HG03520 (cell line): ENCODE measurements at regions not wholly inside any gene's neighbourhood (a gene's known extent, or its start where the extent isn't known, plus 50 kb on each side); places are given as distances from the start of the nearest gene placed in this dataset.
"Not testable (repeated sequence)": the region's sequence is repeated elsewhere in the genome, so short reads cannot be mapped to it uniquely, and the experiment has no call there.

Experiments used
- ATAC-seq: cut with Tn5 transposase; IDR thresholded peaks from one replicate; pipeline ENCODE4 v1.9.1; 2021; ENCODE audit warnings: mild to moderate bottlenecking, moderate library complexity; ENCODE audit not compliant: unreplicated experiment

DNA sequence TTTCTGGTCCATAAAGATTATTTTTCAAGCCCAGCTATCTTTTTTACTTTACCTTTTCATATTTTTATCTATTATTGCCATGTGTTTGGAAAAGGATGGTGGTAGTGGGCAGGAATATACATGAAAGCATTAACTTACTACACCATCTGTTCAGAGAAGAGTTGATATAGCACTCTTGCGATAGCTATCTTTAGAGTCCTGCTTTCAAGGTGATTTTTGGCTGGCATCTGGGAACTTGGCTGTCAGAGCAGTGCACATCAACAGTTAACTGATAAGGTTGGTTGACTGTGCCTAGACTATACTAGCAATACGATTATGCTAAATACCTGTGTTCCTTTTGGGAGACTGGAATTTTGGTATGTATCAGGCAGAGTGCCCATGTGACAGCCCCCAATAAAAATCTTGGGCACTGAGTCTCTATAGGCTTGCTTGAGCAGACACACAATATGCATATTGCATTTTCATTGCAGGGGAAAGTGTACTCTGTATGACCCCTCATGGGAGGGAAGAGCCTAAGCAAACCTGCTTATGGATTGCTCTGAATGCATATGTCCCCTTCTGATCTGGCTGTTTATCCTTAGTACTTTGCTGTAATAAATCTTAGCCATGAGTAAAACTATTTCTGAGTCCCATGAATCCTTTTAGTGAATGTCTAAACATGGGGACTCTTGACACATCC, 227.6 kb upstream of the C9orf72 start:
- no peak for ATAC-seq

DNA sequence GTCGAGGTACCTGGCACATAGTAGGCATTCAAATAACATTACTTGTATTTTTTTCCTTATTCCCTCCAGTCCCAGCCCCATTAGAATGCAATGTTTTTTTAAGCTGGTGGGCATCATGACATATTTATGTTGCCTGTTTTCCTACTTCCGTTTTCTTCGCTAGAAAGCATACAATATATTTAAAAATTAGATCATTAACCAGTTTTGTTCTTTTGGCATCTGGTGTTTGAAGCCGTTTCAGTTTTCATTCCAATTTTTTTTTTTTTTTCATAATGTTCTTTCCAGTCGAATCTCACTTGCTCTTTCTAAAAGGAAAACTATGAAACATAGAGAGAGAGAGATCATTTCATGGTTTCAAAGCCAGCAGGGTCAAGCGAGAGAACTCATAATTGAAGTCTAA, 228.3 kb upstream of the C9orf72 start:
- no peak for ATAC-seq

DNA sequence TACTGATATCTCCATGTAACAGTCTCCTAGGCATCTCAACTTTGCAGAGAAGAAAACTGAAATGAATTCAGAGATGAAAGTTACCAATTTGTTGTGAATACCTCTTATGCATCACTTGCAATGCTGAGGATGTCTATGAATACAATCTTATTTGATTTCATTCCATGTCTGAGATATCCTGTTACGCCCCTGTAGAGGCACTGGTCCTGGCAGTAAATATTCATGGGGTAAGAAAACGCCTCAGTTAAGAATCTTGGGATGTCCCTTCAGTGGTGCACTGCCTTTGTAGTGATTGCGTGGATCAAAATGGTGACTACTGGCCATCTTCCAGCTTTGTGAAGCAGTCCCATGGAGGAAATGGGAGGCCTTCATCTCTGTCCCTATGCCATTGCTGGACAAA, 229.1 kb upstream of the C9orf72 start:
- no peak for ATAC-seq

DNA sequence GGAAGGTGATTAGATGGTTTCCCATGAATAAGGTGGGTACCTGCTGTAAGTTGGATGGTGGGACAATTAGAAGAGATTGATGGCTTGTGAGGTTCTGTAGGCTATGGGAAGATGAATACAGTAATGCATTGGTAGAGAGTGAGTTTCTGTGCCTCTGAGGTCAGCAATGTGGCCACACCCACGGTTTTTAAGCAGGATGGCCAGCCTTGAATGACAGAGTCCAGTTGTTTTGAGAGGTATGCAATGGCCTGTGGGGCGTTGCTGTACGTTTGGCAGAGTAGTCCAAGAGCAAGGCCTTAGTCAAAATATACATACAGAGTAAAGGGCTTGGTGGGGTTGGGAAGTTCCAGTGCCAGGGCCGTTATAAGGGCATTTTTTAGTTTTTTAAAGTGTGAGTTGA, 235.6 kb upstream of the C9orf72 start:
- ATAC-seq: no peak

DNA sequence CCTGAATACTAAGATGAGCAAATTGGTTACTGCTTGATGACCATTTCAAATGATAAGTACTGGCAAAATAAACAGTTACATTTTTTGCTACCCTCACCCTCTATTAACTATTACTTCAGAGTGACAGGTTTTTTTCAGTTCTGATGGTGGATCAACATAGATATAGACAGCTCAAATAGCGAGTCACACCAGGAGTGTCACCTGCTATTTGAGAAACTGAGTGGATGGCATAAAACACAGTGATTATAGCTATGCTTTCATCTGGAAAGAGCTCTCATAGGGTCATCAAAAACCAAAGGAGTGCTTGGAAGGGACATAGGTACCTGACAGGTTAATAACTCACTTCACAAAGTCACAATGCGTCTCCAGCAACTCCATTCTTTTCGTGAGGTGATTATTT, 244.5 kb upstream of the C9orf72 start:
- ATAC-seq: no peak

DNA sequence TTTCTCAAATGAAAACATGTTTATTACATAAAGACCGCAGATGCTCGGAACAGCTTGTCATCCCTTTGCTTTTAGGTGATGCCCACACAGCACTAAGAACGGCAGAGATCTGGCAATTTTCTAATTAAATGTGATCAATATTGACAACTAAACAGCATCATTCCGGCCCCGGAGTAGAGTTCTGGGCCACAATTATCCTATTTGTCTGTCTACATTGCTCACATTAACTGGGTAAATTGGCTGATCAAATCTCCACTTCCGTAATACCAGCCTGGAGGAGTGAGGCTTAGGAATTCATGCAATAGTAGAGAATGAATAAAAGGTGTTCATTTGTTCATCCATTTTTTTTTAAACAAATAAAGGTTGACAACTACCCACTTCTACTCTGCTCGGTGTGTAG, 245.1 kb upstream of the C9orf72 start:
- ATAC-seq: no peak

DNA sequence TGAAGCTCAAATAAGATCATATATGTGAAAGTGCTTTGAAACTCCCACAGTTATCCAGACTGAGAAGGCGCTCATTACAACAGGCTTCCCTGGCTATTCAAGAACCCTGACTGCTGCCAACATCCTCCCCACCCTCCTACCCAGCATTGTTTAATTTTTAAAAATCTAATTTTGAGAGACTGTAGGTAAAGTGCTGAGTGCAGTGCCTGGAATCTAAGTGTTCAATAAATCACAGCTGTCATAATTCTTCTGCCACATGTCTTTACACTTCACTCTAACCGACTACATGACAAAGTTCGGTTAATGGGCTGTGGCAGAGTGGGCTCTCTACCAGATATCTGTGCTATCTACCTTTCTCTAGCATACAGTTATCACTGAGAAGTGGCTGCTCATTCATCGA, 255.6 kb upstream of the C9orf72 start:
- no peak for ATAC-seq

DNA sequence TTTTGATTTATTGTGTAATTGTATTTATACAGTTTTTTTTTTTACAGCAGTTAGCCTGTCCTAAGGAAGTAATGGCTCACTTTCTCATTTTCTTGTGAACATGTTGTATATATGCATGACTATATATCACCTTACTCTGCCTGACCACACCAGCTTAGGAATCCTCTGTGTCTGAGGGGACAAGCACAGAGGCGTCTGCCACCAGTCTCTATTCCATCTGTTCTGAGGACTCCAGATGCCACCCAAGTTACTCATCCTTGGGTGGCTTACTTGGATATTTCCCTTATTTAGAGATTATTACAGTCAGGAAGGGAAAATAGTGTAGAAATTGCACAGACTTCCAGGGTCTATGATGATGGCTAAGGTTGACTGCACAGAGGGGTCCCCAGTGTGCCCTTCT, 256.3 kb upstream of the C9orf72 start:
- no peak for ATAC-seq

DNA sequence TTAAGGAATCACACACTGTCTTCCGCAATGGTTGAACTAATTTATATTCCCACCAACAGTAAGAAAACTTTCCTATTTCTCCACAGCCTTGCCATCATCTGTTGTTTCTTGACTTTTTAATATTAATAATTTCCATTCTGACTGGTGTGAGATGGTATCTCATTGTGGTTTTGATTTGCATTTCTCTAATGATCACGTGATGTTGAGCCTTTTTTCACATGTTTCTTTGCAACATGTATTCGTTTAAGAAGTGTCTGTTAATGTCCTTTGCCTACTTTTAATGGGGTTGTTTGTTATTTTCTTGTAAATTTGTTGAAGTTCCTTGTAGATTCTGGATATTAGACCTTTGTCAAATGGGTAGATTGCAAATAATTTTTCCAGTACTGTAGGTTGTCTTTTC, 258.8 kb upstream of the C9orf72 start:
- ATAC-seq: not testable (repeated sequence)

DNA sequence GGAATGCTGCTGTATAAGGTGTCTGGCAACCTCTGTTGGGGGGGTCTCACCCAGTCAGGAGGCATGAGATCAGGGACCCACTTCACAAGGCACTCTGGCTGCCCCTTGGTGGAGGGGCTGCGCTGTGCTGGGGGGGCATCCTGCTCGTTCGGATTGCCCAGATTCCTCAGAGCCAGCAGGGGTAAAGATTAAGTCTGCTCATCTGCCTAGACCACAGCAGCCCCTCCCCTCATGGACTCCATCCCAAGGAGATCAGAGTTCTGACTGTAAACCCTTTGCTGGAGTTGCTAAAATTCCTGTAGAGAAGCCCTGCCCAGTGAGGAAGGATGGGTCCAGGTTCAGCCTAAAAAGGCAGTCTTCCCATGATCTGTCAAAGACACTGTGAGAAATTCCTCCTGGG, 262.0 kb upstream of the C9orf72 start:
- ATAC-seq: no peak

DNA sequence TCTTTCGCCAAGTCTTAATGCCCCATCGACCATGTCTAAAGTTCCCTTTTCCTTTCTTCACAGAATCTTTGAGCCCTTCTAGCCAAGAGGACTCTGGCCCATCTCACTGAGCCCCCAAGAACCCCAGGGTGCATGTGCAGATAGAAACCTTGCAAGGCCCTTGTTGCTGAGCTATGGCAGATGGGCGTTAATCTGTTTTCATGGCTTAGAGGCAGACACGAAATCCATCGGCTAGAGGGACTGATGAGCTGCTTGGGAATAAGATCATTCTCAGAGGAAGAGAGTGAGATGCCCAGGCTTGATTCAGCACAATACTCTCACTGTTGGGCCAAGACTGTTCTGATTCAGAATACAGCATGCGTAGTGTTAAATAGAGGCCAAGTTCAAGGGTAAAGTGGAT, 262.5 kb upstream of the C9orf72 start:
- ATAC-seq: no peak

DNA sequence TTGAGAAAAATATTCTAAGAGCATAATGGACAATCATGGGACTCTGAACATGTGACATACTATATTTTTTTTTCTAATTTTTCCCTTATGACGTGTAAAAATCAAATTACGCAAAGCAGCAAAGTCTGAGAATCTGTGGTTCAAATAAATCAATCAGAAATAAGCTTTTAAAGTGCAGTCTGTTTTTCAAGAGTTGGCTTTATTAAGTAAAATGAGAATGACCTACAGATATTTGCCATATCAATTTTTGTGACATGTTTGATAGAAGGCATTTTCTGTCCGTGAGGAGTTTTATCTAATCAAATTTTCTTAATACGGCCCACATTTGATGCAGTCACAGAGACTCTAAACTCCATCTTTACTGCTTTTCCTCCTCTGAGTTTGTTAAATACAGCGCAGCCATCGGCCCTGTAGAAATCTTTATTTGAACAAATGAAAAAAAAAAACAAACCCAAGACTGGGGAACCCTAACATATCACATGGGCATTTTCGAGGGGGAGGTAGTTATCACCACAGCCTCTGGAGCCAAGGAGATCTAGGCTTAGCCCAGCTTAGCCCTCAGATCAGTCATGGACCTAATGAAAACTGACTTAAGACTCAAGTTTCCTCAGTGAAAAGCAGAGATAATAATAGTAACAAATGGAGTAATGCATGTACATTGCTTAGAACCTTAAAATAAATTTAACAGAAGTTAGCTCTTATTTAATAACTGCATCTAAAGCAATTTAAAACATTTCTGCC, 263.6 kb upstream of the C9orf72 start:
- ATAC-seq: no peak

DNA sequence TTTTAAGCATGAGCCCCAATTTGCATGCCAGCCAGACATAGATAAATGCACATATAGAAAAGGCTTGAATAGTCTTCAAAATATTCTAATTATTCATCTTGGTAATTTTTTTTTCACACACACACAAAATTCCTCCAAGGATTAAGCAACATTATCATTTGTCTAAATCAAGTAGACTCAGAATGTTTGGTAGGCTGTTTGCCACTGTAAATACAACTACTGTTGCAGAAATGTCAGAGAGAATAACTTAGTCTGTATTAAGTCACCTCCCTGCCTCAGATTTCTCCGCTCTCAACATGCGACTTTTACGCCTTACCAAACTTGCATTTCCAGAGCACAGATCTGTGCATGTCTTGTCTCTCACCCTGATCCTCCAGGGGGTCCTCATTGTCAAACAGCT, 265.6 kb upstream of the C9orf72 start:
- no peak for ATAC-seq

DNA sequence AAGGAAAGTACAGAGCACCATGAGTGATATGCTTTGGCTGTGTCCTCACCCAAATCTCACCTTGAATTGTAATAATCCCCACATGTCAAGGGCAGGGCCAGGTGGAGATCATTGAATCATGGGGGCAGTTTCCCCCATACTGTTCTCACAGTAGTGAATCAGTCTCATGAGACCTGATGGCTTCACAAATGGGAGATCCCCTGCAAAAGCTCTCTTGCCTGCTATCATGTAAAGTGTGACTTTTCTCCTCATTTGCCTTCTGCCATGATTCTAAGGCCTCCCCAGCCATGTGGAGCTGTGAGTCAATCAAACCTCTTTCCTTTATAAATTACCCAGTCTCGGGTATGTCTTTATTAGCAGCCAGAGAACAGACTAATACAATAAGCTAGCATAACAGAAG, 266.5 kb upstream of the C9orf72 start:
- not testable (repeated sequence) for ATAC-seq

DNA sequence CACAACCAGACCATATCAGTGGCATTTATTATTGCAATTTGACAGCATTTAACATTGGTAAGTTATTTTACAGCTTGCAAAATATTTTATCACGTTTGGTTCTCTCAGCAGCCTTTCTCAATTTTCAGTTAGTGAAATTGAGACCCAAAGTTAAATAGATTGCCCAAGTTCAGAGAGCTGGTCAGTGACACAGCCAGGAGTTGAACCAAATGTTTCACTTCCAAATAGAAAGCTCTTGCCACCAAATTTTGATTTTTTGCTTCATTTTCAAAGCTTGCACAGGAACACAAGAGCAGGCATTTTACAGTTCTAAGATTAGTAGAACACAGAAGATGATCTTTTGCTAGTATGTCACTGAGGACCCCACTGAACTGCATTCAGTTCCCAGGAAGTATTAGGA, 271.5 kb upstream of the C9orf72 start:
- no peak for ATAC-seq

DNA sequence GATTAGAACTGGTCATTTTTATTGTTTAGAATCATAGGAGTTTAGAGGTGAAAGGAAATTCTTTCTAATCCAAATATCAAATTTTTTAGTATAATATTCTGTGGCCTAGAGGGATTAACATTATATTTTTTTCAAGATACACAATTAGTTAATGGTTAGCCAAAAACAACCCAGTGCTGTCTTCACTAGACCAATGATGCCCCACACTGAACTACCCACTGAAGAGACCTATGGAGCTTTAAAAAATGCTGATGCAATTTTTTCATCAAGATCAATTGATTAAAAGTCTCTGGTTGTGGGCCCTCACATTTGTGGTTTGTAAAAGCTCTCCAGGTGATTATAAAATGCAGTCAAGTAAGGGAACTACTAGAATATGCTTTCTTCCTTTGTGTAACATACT, 274.1 kb upstream of the C9orf72 start:
- no peak for ATAC-seq

DNA sequence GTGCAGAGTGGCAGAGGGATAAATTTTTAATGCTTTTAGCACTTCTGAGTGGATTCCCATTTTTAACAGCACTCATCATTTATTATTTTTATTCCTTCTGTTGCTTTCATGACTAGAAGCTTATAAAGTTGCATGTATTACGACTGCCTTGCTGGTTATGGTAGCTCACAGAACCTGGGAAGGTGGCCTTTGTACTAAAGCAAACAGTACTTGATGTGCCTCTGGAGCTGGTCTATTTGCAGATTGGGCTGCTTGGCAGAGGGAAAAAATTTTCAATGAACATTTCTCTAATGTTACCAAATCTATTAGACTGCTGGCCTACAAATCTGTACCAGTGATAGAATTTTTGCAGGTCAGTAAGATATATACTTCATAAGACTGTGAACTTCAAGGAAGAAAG, 274.5 kb upstream of the C9orf72 start:
- ATAC-seq: no peak

DNA sequence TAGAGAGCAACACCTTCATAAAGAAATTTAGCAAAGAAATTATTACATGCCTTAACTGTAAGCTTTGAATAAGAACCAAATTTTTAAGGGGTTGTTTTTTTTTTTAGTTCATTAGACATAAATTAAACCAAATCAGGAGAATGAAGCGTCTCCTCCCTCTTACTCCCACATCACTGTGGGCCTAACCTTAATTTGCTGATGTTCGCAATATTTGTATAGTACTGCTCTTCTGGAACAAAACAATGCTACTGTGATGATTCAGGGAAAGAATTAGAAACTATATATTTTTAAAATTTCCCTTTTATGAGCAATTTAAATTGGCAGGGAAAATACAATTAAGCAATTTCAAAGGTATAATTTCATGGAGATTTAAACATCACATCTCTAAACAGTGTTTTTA, 275.0 kb upstream of the C9orf72 start:
- no peak for ATAC-seq

DNA sequence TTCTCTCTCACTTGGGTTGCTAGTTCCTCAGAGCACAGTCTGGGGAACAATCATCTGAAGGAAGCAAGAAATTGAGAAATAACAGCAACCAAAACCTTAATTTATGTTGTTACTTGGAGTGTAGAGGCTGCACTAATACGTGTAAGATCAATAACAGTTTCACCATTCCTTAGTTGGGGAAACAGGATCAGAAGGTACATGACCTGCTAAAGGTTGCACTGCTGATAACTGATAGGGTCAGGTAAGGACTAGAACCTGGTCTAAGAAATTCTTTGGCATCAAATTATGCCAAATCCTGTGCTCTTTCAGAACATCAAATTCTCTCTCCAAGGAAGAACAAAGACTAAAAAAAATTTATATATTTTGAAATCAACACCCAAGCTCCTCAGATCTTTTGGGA, 278.6 kb upstream of the C9orf72 start:
- no peak for ATAC-seq

DNA sequence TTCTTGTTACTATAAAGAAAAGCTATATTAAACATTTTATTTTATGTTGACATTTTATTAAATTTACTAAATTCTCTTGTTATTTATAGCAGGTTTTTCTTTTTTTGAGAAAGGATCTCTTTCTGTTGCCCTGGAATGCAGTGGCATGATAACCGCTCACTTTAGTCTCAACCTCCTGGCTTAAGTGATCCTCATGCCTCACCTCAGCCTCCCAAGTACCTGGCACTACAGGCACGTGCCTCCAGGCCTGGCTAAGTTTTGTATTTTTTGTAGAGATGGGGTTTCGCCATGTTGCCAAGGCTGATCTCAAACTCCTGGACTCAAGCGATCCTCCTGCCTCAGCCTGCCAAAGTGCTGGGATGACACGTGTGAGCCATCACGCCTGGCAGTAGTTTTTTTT, 280.2 kb upstream of the C9orf72 start:
- ATAC-seq: no peak

DNA sequence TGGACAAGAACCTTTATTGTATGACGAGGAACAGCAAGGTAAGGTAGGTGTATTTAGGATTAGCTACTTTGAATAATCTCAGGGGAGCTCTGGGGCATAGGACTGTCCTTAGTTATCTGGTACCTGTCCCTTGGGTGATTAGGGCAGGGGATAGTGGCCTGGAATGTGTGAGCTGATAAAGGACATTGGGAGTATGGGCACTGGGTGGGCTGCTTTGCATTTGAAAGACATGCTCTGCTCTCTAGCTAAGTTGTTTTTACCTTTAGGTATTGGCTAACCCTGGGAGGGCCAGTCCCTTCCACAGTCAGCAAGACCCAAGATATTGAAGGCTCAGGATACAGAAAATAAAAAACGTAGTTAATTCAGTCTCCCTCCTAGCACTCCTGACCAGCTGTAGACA, 282.8 kb upstream of the C9orf72 start:
- no peak for ATAC-seq

DNA sequence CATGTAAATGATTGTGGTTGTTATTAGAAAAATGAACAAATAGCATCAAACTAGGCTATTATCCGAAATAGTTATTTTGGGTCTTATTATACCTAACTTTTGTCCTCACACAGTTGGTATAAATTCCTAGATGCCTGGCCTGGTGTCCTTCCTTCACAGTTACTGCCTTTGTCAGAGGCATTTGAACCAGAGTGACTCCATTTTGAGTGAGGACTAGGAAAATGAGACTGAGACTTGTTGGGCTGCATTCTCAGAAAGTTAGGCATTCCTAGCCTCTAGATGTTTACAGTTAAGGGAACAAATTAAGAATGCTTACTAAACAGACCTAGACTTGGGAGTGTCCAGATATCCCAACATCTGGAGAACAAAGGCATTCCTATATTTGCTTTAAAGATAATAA, 283.5 kb upstream of the C9orf72 start:
- ATAC-seq: no peak

DNA sequence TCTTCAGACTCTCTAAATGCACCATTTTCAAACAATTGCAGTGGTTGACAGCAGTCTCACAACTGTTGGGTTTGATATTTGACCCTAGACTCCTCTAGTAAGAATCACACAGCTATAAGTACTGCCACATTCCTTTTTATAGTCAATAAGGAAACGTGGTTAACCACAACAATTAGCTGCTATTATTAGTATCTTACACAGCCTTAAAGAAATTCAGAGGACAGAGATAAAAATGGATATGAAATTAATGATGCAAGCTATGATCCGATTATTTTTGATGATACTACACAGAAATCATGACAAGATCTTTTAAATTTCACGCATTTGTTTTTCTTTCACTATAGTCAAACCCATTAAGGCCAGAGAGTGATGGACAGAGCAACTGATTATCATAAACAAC, 288.6 kb upstream of the C9orf72 start:
- ATAC-seq: no peak
